T-cell (primary cell): ENCODE measurements at regions not wholly inside any gene's neighbourhood (a gene's known extent, or its start where the extent isn't known, plus 50 kb on each side); places are given as distances from the start of the nearest gene placed in this dataset.
"Not testable (repeated sequence)": the region's sequence is repeated elsewhere in the genome, so short reads cannot be mapped to it uniquely, and the experiment has no call there.

Source experiments
- ATAC-seq, 4 experiments: fragments of 200-7000 bp in 3 of 4; fragments of 150-1000 bp in 1 of 4; cut with Tn5 transposase; replicated peaks in 1 of 4; 1 replicate in 3 of 4; 2 replicates in 1 of 4; pipeline ENCODE4 v1.10.0; 2021; ENCODE audit warnings: moderate library complexity in 3 of 4, mild to moderate bottlenecking in 2 of 4, moderate number of reproducible peaks in 1 of 4
- CTCF ChIA-PET, 2 donors: fragments of 300-600 bp; sonication (Branson Sonifier 250); formaldehyde crosslinking; loops; one replicate each; lab custom pipeline; 2022; ENCODE audit warnings: antibody characterized with exemption in 2 of 2; lab: Charles Lee
- POLR2A ChIA-PET, 2 donors: fragments of 300-600 bp; sonication (Branson Sonifier 250); formaldehyde crosslinking; loops; one replicate each; lab custom pipeline; 2022; ENCODE audit warnings: antibody characterized with exemption in 2 of 2; lab: Charles Lee
- DNase-seq, 35 experiments: peaks; one replicate each; pipeline versions ENCODE4 v3.0.0 to v3.0.0-alpha.2; 2013 to 2023
- H3K27ac ChIP-seq: one replicate; pipeline ENCODE4 v1.5.1; 2013; ENCODE audit warnings: low read length
- H3K27me3 ChIP-seq, 2 experiments: replicated peaks in 1 of 2; 1 replicate in 1 of 2; 2 replicates in 1 of 2; pipeline versions ENCODE4 v1.6.1 to v1.7.0; 2013; ENCODE audit warnings: low read length in 1 of 2, mixed read lengths in 1 of 2; ENCODE audit not compliant: control insufficient read depth in 2 of 2, insufficient read depth in 2 of 2; ENCODE audit errors: extremely low read depth in 1 of 2
- H3K36me3 ChIP-seq, 2 donors: 1 replicate in 1 of 2; 2 replicates in 1 of 2; pipeline versions ENCODE4 v1.6.1 to v1.7.0; 2013; ENCODE audit warnings: low read length in 1 of 2; ENCODE audit not compliant: control insufficient read depth in 2 of 2, insufficient read depth in 1 of 2; ENCODE audit errors: extremely low read depth in 1 of 2
- H3K4me1 ChIP-seq, 2 experiments: 1 replicate in 1 of 2; 2 replicates in 1 of 2; pipeline versions ENCODE4 v1.6.1 to v1.7.0; 2013; ENCODE audit warnings: low read length in 2 of 2, mixed read lengths in 1 of 2; ENCODE audit not compliant: insufficient read depth in 2 of 2, control insufficient read depth in 1 of 2; ENCODE audit errors: extremely low read depth in 1 of 2
- H3K4me3 ChIP-seq, 2 donors: 1 replicate in 1 of 2; 2 replicates in 1 of 2; pipeline versions ENCODE4 v1.5.1 to v1.7.0; 2013; ENCODE audit warnings: mild to moderate bottlenecking in 2 of 2, low read length in 1 of 2, moderate library complexity in 1 of 2; ENCODE audit not compliant: control insufficient read depth in 1 of 2; ENCODE audit errors: extremely low read depth in 1 of 2
- H3K9me3 ChIP-seq: 2 replicates; pipeline ENCODE4 v1.7.0; 2013
- H3K27ac Mint-ChIP-seq, 2 donors: one replicate each; pipeline ENCODE4 v1.8.0; 2020 to 2021; ENCODE audit warnings: mild to moderate bottlenecking in 2 of 2, mixed read lengths in 2 of 2
- H3K27me3 Mint-ChIP-seq, 2 donors: one replicate each; pipeline ENCODE4 v1.8.0; 2021 to 2022; ENCODE audit warnings: mixed read lengths in 2 of 2
- H3K36me3 Mint-ChIP-seq: one replicate; pipeline ENCODE4 v1.8.0; 2021; ENCODE audit warnings: mixed read lengths
- H3K4me1 Mint-ChIP-seq, 3 donors: one replicate each; pipeline ENCODE4 v1.8.0; 2020 to 2022; ENCODE audit warnings: mixed read lengths in 3 of 3, mild to moderate bottlenecking in 1 of 3
- H3K4me3 Mint-ChIP-seq, 3 donors: one replicate each; pipeline ENCODE4 v1.8.0; 2020 to 2022; ENCODE audit warnings: mild to moderate bottlenecking in 3 of 3, mixed read lengths in 3 of 3, moderate library complexity in 3 of 3
- H3K9me3 Mint-ChIP-seq, 3 donors: one replicate each; pipeline ENCODE4 v1.8.0; 2020 to 2022; ENCODE audit warnings: mixed read lengths in 3 of 3
- WGBS: methylation state at CpG from one replicate; pipeline ENCODE4 v1.1.5; 2013; ENCODE audit warnings: missing lambda C conversion rate; ENCODE audit not compliant: insufficient coverage; 5-methylcytosine and 5-hydroxymethylcytosine counted together

GRCh38 chr6:93183531-93183972 lies 235.8 kb downstream of the EPHA7 start:
- H3K27ac Mint-ChIP-seq = no peak overlapping the region
- H3K27ac ChIP-seq = no peak overlapping the region
- H3K9me3 ChIP-seq = no peaks in the 10 kb centered on the region
- no peaks in the 10 kb centered on the region for H3K36me3 ChIP-seq
- H3K4me1 ChIP-seq = no peaks in the 10 kb centered on the region
- ATAC-seq (no peak), DNase-seq (no peak)
- H3K36me3 Mint-ChIP-seq = no peaks in the 10 kb centered on the region
- peaks cover 0 to 5% (median 4%) of the 10 kb centered on the region in 3 donors for H3K9me3 Mint-ChIP-seq
- H3K4me3 Mint-ChIP-seq = no peak overlapping the region
- ChIA-PET CTCF (no interaction called here), POLR2A (no interaction called here)
- H3K27me3 ChIP-seq = no peaks in the 10 kb centered on the region
- WGBS = 20% methylated on average over 1 of the region's 3 CpGs
- no peaks in the 10 kb centered on the region for H3K4me1 Mint-ChIP-seq
- H3K27me3 Mint-ChIP-seq = no peaks in the 10 kb centered on the region
- H3K4me3 ChIP-seq = no peak overlapping the region

- Histone ChIP-seq H3K36me3 (no peaks in the 10 kb centered on the region), H3K4me1 (no peaks in the 10 kb centered on the region), H3K27ac (no peak overlapping the region), H3K4me3 (no peak overlapping the region), H3K27me3 (no peaks in the 10 kb centered on the region), H3K9me3 (no peaks in the 10 kb centered on the region)
- Mint-ChIP-seq H3K27me3 (no peaks in the 10 kb centered on the region), H3K4me1 (peaks cover 0 to under 1% (median 0%) of the 10 kb centered on the region in 3 donors), H3K36me3 (no peaks in the 10 kb centered on the region), H3K4me3 (no peak overlapping the region), H3K27ac (no peak overlapping the region), H3K9me3 (peaks cover 0 to 6% (median 4%) of the 10 kb centered on the region in 3 donors)
- ATAC-seq = no peak
- ChIA-PET CTCF (no interaction called here), POLR2A (no interaction called here)
- no CpG with 5 or more reads among the region's 2 CpGs for WGBS
- DNase-seq = no peak
Observed at GRCh38 chr6:93182938-93183479, 236.3 kb downstream of the EPHA7 start.

GRCh38 chr6:93177918-93178317 lies 241.4 kb downstream of the EPHA7 start:
- ATAC-seq (no peak), DNase-seq (no peak)
- no peaks in the 10 kb centered on the region for H3K27me3 Mint-ChIP-seq
- H3K36me3 ChIP-seq = no peaks in the 10 kb centered on the region
- no peaks in the 10 kb centered on the region for H3K9me3 ChIP-seq
- H3K27me3 ChIP-seq = no peaks in the 10 kb centered on the region
- peaks cover 4 to 11% (median 7%) of the 10 kb centered on the region in 3 donors for H3K9me3 Mint-ChIP-seq
- H3K36me3 Mint-ChIP-seq = no peaks in the 10 kb centered on the region
- CTCF ChIA-PET = interaction anchor here in 1 of 2 donors (0.6 kb wide), 1 partner anchor 590 kb away, joined by 3 read pairs; no protein-coding TSS in a partner anchor
- no peaks in the 10 kb centered on the region for H3K4me1 ChIP-seq
- no peak overlapping the region for H3K27ac ChIP-seq
- peaks cover 0 to 5% (median 0%) of the 10 kb centered on the region in 3 donors for H3K4me1 Mint-ChIP-seq
- POLR2A ChIA-PET = no interaction called here
- no peak overlapping the region for H3K4me3 ChIP-seq
- H3K4me3 Mint-ChIP-seq = no peak overlapping the region
- peak overlapping the region in 1 of 2 donors; percentile 12 for H3K27ac Mint-ChIP-seq
- WGBS = no CpG with 5 or more reads among the region's 2 CpGs

DNA sequence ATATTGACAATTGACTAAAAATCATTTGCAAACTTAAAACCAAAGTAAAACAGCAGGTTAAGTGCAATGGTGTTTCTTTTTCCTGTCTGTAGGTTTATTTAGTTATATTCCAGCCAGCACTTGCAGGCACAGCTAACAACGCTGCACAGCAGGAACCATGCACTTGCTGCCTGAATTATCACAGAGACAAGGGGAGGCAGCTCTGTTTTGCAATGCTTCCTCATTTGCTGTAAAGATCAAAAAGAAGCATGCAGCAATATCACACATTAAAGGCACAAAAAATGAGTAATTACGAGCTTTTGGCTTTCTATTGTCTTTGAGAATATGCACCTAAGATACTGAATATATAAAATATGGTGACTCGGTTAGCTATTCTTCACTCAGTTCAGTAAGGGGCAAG lies 241.9 kb downstream of the EPHA7 start:
- ATAC-seq = no peak
- Mint-ChIP-seq H3K36me3 (no peaks in the 10 kb centered on the region), H3K27me3 (no peaks in the 10 kb centered on the region), H3K4me3 (no peak overlapping the region), H3K4me1 (peaks cover 0 to 5% (median 0%) of the 10 kb centered on the region in 3 donors), H3K9me3 (peaks cover 4 to 11% (median 7%) of the 10 kb centered on the region in 3 donors), H3K27ac (no peak overlapping the region)
- ChIA-PET CTCF (no interaction called here), POLR2A (no interaction called here)
- H3K4me1 ChIP-seq = no peaks in the 10 kb centered on the region
- WGBS = no CpG with 5 or more reads among the region's 3 CpGs
- no peak overlapping the region for H3K27ac ChIP-seq
- H3K36me3 ChIP-seq = no peaks in the 10 kb centered on the region
- no peak for DNase-seq
- H3K9me3 ChIP-seq = no peaks in the 10 kb centered on the region
- no peaks in the 10 kb centered on the region for H3K27me3 ChIP-seq
- H3K4me3 ChIP-seq = no peak overlapping the region

DNA sequence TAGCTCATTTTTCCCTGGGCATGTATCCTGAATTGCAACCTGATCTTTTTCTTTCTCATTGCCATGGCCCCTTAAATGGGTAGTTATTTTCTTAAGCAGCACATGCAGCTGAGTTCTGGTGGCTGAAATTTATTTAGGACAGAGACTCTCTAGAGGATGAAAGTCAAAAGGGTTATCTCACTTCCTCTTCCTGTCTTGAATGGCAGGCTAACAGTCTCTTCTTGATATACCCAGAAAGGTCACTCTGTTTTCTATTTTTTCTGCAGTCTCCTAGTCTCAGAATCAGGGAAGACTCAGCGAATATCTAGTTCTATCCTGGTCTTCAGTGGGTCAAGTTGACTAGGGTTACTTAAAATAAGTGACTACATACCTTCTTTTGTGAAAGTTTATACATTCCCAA lies 243.3 kb downstream of the EPHA7 start:
- no peak overlapping the region for H3K27ac Mint-ChIP-seq
- no peaks in the 10 kb centered on the region for H3K36me3 ChIP-seq
- no peak for ATAC-seq
- no peaks in the 10 kb centered on the region for H3K9me3 ChIP-seq
- H3K27me3 ChIP-seq = no peaks in the 10 kb centered on the region
- no peaks in the 10 kb centered on the region for H3K36me3 Mint-ChIP-seq
- H3K4me3 Mint-ChIP-seq = no peak overlapping the region
- peaks cover 4 to 17% (median 15%) of the 10 kb centered on the region in 3 donors for H3K9me3 Mint-ChIP-seq
- no peaks in the 10 kb centered on the region for H3K4me1 ChIP-seq
- no peaks in the 10 kb centered on the region for H3K27me3 Mint-ChIP-seq
- H3K4me1 Mint-ChIP-seq = peaks cover 0 to 5% (median 0%) of the 10 kb centered on the region in 3 donors
- no peak for DNase-seq
- WGBS = no CpG with 5 or more reads among the region's 1 CpG
- no peak overlapping the region for H3K4me3 ChIP-seq
- H3K27ac ChIP-seq = no peak overlapping the region
- CTCF ChIA-PET = no interaction called here
- POLR2A ChIA-PET = no interaction called here

DNA sequence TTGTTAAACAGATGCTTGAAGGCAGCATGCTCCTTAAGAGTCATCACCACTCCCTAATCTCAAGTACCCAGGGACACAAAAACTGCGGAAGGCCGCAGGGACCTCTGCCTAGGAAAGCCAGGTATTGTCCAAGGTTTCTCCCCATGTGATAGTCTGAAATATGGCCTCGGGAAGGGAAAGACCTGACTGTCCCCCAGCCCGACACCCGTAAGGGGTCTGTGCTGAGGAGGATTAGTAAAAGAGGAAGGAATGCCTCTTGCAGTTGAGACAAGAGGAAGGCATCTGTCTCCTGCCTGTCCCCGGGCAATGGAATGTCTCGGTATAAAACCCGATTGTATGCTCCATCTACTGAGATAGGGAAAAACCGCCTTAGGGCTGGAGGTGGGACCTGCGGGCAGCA lies 245.8 kb downstream of the EPHA7 start:
- H3K36me3 ChIP-seq, H3K27me3 Mint-ChIP-seq, H3K27me3 ChIP-seq, H3K27ac ChIP-seq, DNase-seq, H3K9me3 ChIP-seq, ATAC-seq, POLR2A ChIA-PET, CTCF ChIA-PET, H3K36me3 Mint-ChIP-seq, H3K4me1 ChIP-seq, H3K27ac Mint-ChIP-seq, H3K4me3 ChIP-seq, H3K4me1 Mint-ChIP-seq, H3K4me3 Mint-ChIP-seq: not testable (repeated sequence)
- WGBS = 57% methylated on average over 1 of the region's 10 CpGs
- peaks cover 3 to 15% (median 13%) of the 10 kb centered on the region in 3 donors for H3K9me3 Mint-ChIP-seq
